GM21528 (cell line): ENCODE measurements at regions not wholly inside any gene's neighbourhood (a gene's known extent, or its start where the extent isn't known, plus 50 kb on each side); places are given as distances from the start of the nearest gene placed in this dataset.

Experiments used
- ATAC-seq: cut with Tn5 transposase; IDR thresholded peaks from one replicate; pipeline ENCODE4 v1.9.1; 2021; ENCODE audit warnings: mild to moderate bottlenecking, moderate library complexity; ENCODE audit not compliant: unreplicated experiment, low FRiP score

DNA sequence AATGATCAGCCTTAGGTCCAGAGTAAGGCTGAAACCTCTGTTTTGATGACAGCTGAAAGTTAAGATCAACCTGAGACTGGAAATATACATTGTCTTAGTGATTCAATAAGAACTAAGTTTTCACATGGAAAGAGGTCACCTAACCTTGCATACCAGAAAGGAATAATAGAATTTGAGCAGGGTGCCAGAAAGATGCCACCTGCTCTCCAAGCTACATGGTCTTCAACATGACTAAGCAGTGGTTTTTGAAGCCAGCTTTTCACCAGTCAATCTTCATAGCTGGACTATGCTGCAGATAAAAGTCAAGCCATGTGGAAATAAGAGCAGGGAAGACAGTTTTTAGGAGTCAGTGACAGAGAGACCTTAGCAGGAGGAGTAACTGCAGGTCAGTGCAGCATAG, 589.4 kb upstream of the SYT4 start:
- no peak for ATAC-seq

DNA sequence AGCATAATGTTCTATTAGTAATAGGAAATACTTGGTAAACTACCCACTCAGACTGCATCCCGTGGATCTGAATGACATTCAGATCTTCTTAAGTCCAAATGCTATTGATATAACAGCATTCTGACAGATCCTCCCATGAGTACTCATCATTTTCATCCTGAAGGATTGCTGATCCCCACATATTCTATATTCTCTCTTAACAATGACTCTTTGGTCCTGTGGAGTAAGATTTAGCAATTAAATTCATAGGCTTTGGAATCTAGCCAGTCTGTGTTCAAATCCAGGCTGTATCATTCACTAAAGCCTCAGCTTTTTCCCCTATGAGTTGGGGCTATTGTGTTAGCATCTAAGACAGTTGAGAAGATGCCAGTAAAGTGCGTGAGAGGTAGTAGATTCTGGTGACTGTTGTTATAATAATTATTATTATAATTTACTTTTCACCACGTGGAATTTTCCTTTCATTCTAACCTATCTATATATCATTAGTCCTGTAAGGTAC, 591.3 kb upstream of the SYT4 start:
- no peak for ATAC-seq

DNA sequence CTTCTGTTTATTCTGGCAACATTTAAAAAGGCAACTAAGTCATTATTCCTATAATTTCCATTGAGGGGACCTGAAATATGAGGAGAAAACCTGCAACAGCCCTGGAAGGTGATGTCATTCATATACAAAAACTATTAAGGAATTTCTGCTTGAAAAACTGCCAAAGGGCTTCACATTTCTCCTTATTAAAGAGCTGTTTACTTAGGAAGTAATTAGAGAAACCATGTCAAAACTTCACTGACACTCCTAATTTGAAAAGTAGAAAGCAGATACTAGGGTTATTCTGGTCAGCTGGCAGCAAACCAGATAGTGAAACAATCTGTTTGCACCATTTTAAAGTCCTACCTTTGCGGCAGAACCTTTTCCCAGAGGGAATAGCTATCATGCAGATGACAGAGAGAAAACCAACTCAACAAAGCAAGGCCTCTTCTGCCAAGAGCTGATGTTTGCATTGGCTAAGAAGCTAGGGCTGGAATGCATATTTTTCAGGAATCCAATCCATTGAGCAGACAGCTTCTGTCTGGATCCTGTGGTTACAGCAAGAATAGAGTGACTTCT, 592.2 kb upstream of the SYT4 start:
- ATAC-seq, result no peak

DNA sequence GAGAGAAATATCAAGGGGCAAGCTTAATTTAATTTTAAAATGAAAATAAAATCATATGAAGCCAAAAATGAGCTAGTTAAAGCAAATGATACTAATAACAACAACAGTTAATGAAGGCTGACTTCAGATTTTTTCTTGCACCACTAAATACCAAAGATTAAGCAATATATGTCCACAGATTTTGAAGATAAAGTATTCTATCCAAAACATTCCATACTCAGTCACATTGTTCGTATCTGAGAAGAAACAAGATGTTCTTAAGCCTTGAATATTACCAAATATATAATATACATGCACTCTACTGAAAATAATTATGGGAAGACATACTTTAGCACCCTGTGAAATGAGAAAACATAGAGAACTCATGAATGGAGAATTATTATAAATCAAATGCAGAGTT, 593.3 kb upstream of the SYT4 start:
- ATAC-seq, result no peak

DNA sequence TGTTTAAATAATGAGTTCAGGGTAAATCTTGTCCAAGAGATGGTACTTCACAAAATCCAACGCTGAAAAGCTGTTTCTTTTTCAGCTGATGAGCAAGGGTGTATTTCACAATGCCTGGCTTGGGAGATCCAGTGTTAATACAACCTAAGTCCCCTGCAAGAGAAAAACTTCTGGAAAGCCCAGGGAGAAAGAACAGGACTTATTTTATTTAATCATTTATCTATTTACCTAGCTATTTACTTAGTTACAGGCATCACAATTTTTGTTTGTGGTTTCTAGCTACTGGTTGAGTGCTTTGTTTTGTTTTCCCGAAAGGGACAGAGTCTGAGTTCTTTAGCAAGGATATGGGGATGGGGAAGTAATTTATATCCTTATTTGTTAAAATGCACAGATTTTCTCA, 598.2 kb upstream of the SYT4 start:
- no peak for ATAC-seq

DNA sequence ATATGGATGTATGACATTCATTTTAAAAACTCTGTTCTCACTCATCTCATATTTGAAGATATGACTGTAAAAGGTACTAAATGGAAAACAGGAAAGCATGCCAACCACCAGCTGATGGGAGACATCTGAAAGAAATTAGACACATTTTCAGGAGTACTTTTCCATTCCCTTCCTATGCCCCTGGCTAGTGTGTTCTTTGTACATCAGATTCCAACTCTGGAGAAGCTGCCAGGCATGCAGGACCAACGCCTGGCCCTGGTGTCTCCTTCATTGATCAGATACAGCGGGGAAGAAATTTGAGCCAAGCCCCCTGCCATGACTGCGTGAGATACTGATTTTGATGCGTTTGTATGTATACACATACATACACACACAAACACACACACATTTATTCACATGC, 599.0 kb upstream of the SYT4 start:
- ATAC-seq, result no peak

DNA sequence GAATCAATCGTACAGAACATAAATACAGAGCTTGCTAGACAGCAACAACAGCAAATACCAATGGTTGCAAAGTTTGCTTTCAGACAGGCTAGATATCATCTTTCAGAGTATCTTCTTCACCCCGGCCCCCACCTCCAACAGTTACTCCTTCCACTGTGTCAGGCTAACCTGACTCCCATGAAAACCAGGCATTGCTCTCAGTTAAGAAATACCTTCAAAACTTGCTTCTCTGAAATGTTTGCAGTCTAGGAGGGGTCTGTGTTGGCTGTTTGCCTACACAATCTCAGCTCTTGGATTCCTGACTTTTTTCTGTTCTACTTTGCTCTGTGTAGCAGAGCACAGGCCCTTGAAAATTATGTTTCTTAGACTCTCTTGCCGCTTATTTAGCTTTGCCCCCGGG, 599.5 kb upstream of the SYT4 start:
- no peak for ATAC-seq

DNA sequence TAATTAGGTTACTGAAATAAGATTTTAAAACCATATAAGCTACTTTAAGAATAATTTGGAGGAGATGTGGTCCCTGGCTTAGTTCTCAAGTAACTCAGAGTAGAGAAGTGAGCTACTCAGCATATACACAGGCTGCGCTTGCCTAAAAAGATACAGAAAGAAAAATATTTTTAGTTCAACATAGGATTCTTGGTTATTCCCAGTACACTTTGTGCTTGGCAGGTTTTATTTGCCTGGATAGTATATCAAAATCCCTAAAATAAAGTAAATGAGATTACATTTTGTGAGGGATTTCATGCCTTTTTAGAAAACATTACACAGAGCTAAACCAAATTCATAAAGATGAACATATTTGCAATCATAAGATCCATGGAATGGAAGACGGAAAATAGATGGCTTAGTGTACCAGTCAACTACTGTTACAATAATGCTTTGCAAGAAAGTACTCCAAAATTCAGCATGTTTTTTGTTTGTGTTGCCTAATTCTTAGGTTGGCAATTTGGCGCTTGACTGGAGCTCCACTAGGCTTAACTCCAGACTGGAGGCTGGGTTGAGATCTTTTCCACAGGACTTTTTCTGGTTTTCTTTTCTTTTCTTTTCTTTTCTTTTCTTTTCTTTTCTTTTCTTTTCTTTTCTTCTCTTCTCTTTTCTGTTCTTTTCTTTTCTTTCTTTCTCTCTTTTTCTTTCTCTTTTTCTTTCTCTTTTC, 600.5 kb upstream of the SYT4 start:
- ATAC-seq, result no peak

DNA sequence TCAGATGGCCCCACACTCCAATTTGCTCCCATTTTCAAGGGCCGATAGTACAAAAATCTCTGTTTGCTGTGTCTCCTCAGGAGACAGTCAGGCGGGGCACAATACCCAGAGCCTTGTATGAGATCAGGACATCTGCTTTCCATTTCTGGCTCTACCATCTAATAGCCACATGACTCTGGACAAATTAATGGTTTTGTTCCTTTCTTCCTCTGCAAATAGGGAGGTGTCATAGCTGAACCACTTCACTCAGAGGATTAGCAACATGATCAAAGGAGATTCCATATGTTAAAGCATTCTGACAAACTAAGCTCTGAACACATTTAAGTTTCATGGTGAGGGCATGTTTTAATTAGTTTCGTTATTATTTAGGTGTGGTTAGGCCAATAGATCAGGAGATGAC, 602.1 kb upstream of the SYT4 start:
- no peak for ATAC-seq

DNA sequence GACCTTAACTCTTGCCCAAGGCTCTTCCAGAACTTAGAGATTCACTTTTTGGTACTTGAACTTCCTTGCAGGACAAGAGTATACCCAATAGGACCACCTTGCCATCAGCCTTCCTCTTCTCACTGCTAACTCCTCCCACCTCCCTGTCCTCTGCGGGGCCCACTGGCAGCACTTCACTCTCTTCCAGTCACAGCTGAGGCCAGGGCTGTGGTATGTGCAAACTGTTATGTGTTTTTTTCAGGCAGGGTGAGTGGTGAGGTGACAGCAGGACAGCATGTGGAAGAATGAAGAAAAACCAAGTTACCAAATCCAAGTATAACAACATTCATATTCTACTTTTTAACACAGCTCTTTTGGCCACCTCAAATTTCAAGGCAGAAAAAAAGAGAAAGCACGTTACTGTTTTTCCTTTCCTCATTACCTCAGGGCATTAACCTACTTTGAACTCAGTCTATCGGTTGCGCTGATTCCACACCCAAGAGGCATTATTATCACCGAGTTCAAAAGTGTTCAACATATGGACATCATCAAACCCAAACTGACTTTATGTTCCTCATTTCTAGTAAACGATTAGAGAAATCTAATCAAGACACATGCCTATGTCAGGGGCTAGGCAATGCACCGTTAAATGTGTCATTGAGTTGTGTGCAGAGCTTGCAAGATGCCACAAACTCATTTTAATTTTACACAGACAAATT, 605.2 kb upstream of the SYT4 start:
- no peak for ATAC-seq

DNA sequence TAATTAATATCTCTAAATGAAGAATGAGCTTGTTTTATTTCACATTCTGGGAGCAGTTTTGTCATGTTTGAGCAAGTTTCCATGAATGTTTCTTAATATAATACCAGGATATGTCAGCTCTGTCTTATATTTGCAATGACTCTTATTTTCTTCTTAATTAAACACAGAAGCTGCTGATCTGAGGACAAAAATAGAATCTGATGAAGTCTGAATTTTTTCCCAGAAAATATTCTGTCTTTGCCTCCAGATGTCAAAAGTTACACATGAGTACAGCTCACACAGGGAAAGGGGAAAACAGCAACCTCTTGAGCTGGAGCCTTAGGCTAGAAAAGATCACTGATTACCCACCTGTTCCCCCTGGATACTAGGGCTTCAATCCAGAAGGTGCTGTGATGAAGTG, 606.6 kb upstream of the SYT4 start:
- ATAC-seq, result no peak

DNA sequence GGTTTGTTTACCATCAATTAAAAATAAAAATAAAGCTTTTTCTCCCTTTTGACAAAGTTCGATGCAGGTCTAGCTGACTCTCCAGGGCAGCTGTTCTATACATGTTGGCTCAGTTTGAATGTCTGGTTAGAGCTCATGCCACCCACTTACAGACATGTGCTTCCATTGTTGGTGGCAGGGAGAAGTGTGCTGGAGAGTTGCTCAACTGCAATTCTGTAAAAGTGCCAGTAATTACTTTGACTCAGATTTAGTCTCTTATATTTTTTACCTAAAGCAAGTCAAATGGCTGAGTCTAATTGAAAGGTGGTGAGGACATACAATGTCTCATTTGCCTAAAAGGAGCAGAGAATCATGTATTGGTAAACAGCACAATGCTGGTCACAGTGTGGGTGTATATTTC, 609.1 kb upstream of the SYT4 start:
- ATAC-seq, result no peak

DNA sequence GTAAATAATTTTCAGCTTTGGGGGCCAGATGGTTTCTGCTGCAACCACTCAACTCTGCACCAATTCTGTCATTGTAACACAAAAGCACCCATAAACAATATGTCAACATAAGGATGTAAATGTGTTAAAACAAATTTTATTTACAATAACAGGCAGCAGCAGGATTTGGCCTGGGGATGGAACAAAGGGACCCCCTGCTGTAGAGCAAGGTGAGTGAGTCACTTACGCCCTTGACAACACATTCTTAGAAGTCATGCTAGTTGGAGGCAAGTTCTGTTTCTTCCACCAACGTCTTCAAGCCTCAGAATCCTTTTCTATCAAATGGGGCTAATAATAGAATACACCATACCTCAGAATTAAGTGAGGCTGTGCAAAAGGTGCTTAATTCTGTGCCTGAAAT, 610.2 kb upstream of the SYT4 start:
- ATAC-seq, result no peak

DNA sequence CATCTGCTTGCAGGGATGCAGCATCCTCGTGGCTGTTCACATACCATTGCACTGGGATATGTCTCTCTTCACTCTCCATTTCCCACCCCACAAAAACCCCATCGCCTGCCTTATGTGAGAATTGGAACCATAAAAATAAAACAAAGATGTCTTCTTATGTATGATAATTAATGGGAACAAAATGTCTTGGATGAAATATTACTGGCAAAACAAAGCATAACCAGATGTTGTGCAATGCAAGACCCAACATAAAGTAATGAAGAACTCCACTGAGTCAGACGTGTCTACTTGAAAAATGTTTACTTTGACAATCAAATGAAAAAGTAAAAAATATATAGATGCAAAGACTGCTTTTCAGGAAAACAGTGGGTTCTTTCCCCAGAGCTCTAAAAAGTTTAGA, 611.3 kb upstream of the SYT4 start:
- ATAC-seq, result no peak

DNA sequence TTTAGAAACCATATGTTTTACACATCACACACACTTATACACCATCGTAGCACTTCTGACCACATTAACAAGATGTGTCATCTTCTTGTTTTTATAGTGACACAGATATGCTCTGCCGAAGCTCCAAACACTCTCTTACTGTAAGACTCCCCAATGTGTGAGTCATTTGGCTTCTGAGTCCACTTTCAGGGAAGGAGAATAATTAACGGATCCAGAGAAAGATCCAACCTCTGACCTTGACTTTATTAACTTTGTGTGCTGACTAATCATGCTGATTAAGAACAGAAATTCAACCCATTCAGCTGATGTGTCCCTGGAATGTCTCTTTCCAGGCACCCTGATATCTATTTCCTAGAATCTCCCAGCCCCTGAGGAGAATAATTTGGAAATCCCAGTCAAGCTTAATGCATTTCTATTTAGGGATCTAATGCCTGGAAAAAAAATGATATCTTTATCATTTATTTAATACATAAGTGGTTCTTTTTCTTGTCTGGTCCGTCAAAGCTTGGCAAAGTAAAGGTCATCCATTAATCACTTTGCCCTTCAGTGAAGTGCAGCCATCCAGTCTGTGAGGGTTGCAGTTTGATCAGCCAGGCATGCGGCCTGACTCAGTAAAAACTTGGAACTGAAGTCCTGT, 615.8 kb upstream of the SYT4 start:
- no peak for ATAC-seq

DNA sequence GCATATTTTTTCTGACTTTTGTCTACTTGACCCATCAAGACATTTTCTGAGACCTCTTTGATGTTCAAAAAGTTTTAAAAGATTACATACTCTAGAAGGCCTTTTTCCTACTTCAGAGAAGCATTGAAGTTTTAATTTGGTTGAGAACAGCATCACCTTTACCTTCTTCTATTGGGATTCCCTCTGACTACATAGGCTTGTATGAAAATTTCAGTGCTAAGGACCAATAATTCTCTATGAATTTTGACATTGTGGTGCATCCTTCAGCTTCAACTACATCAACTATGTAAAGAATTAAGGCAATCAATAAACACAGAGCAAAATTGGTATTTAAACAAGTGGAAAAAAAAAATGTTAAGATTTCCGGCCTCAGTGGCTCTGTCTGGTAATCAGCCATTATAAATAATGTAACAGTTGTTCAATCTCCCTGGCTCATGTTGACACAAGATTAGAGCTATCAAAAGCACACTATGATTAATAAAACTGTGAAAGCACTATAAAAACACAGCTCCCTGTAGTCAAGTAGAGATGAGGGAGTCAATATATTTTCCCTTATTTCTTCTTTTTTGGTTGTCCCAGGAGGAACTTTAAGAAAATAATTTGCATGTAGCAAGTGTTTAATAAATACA, 627.0 kb upstream of the SYT4 start:
- no peak for ATAC-seq

DNA sequence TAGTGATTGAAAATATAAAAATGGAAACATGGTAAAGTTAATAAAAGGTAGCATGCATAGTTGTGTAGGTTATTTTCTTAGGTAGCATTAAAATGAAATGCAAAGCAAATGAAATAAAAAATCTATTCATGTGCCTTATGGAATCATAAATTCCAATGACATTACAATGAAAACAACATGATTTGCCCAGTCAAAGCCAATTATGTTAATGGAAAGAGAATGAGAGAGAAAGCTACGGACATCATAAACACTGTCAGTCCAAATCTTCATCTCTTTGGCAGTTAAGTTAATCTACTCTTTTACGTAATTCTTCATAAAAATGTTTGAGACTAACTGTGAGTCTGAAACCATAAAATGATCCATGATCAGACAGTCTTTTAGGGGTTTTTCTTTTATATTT, 636.7 kb upstream of the SYT4 start:
- no peak for ATAC-seq

DNA sequence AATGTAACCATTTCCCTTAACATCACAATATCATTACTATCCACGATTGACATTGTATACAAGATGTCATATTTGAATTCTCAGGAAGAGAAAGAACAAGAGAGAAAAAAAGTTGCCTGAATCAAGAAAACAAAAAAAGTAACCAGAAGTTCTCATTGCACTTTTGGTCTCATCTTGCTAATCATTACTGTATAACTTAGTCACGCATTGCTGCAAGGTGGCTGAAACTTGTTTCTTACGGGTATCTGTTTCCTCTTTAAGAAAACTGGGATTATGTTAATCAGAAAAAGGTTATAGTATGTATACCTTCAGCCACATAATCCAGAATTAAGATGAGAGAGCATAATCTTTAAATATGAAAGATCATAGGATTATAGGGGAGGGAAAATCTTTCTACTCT, 639.7 kb upstream of the SYT4 start:
- no peak for ATAC-seq

DNA sequence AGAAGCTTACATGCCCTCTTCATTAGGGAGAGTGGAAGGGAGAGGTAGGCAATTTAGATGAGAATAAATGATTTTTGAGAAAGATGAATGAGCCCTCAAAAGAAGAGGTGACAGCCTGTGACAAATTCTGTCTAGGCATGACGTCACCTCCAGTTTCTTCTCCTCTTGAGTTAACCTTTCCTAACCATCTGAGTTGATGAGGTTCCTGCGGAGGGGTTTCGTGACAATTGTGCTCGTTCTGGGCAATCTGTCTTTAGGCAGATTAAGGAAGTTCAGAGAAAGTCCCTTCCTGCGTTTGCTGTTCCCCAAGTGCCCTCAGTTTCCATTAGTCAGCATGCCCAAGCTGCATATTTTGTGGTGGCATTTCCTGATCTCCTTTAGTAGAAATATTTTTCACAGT, 640.2 kb upstream of the SYT4 start:
- no peak for ATAC-seq

DNA sequence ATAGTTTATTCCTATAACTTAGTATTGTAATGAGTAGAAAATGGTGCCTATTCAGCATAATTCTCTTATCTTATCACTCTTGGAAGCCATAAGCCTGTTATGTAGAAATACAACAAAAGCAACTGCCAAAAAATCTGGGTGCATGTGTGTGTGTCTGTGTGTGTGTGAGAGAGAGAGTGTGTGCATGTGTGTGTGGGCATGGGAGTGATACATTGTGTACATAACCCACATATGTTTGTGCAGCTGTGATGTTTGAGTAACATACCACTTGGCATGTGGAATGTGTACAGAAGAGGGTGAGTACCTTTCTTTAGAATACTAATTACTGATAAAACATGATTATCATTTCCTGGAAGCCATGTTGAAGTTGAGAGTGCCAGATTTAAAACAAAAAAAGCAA, 642.3 kb upstream of the SYT4 start:
- ATAC-seq, result no peak

DNA sequence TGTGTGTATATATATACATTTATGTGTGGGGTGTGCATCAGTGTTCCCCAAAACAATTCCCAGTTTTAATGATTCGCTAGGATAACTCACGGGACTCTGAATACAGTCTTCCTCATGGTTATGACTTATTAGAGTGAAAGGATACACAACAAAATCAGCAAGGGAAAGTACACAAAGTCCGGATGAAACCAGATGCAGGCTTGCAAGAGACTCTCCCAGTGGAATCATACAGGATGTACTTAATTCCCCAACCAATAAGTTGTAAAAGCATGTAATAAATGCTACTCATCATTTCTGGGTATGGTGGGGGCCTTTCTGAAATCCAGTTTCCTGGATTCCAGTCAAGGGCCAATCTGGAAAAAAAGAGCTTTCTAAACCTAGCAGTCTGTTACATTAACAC, 654.1 kb upstream of the SYT4 start:
- no peak for ATAC-seq
